GM23338 (cell line): ENCODE measurements at regions not wholly inside any gene's neighbourhood (a gene's known extent, or its start where the extent isn't known, plus 50 kb on each side); places are given as distances from the start of the nearest gene placed in this dataset.

Experiments used
- ATAC-seq: fragments of 200-7000 bp; cut with Tn5 transposase; 3 replicates; pipeline ENCODE4 v1.9.1; 2020
- DNase-seq: peaks from one replicate; pipeline ENCODE4 v3.0.0-alpha.2; 2015; ENCODE audit warnings: low spot score
- H2AFZ ChIP-seq: fragments of 200-600 bp; sonication (generic); 2 replicates; pipeline ENCODE4 v1.8.0; 2016; ENCODE audit warnings: antibody characterized with exemption, mild to moderate bottlenecking, moderate library complexity
- H3F3A ChIP-seq: fragments of 200-600 bp; sonication (generic); replicated peaks from 2 replicates; pipeline ENCODE4 v1.8.0; 2017; ENCODE audit warnings: antibody characterized with exemption, mixed run types, low read depth
- H3K27ac ChIP-seq: fragments of 200-600 bp; sonication (generic); 2 replicates; pipeline ENCODE4 v1.6.1; 2016; ENCODE audit warnings: low read depth
- H3K27me3 ChIP-seq: fragments of 200-600 bp; sonication (generic); 2 replicates; pipeline ENCODE4 v1.8.0; 2016; ENCODE audit warnings: mild to moderate bottlenecking, mixed run types, moderate library complexity; ENCODE audit not compliant: insufficient read depth
- H3K36me3 ChIP-seq: fragments of 200-600 bp; sonication (generic); 2 replicates; pipeline ENCODE4 v1.8.0; 2016; ENCODE audit warnings: mild to moderate bottlenecking; ENCODE audit not compliant: insufficient read depth
- H3K4me1 ChIP-seq: fragments of 200-600 bp; sonication (generic); 2 replicates; pipeline ENCODE4 v1.8.0; 2016; ENCODE audit warnings: mild to moderate bottlenecking, moderate library complexity; ENCODE audit not compliant: insufficient read depth
- H3K4me2 ChIP-seq: fragments of 200-600 bp; sonication (generic); 2 replicates; pipeline ENCODE4 v1.7.1; 2017; ENCODE audit warnings: mixed run types
- H3K4me3 ChIP-seq: fragments of 200-600 bp; sonication (generic); 2 replicates; pipeline ENCODE4 v1.6.1; 2016; ENCODE audit warnings: mixed run types
- H3K79me2 ChIP-seq: fragments of 200-600 bp; sonication (generic); replicated peaks from 2 replicates; pipeline ENCODE4 v1.8.0; 2017; ENCODE audit warnings: mild to moderate bottlenecking; ENCODE audit not compliant: insufficient read depth
- H3K9me2 ChIP-seq: fragments of 200-600 bp; sonication (generic); 2 replicates; pipeline ENCODE4 v1.8.0; 2017; ENCODE audit not compliant: insufficient read depth
- H4K20me1 ChIP-seq: fragments of 200-600 bp; sonication (generic); replicated peaks from 2 replicates; pipeline ENCODE4 v1.8.0; 2017; ENCODE audit warnings: mild to moderate bottlenecking; ENCODE audit not compliant: insufficient read depth
- H3K27ac Mint-ChIP-seq: 2 replicates; pipeline ENCODE4 v1.8.0; 2020; ENCODE audit warnings: inconsistent platforms, mild to moderate bottlenecking, moderate library complexity, mixed read lengths
- H3K27me3 Mint-ChIP-seq: 3 replicates; pipeline ENCODE4 v1.8.0; 2022; ENCODE audit warnings: low read depth, mild to moderate bottlenecking, moderate library complexity, mixed read lengths, inconsistent platforms; ENCODE audit not compliant: insufficient read depth, poor library complexity
- H3K36me3 Mint-ChIP-seq: 3 replicates; pipeline ENCODE4 v1.8.0; 2021; ENCODE audit warnings: low read depth, mild to moderate bottlenecking, inconsistent platforms, moderate library complexity, mixed read lengths
- H3K4me1 Mint-ChIP-seq: 3 replicates; pipeline ENCODE4 v1.8.0; 2020; ENCODE audit warnings: mild to moderate bottlenecking, inconsistent platforms, mixed read lengths
- H3K4me3 Mint-ChIP-seq: 3 replicates; pipeline ENCODE4 v1.8.0; 2021; ENCODE audit warnings: moderate library complexity, mild to moderate bottlenecking, inconsistent platforms, mixed read lengths
- H3K9me3 Mint-ChIP-seq: 3 replicates; pipeline ENCODE4 v1.8.0; 2020; ENCODE audit warnings: moderate library complexity, mild to moderate bottlenecking, inconsistent platforms, mixed read lengths
- CREB1 ChIP-seq: fragments of 250-450 bp; sonication (Bioruptor Pico); IDR thresholded peaks from 2 replicates; pipeline ENCODE4 v1.5.0; 2020; ENCODE audit warnings: low read depth, mild to moderate bottlenecking, moderate library complexity
- CTCF ChIP-seq, 2 experiments: fragments of 200-600 bp in 1 of 2; sonication (generic) in 1 of 2; conservative IDR thresholded peaks; 2 replicates each; pipeline versions ENCODE4 v1.5.1 to v1.6.1; 2016 to 2017; ENCODE audit warnings: antibody characterized with exemption in 2 of 2, low read depth in 2 of 2, mild to moderate bottlenecking in 2 of 2, moderate library complexity in 1 of 2
- ETS1 ChIP-seq: IDR thresholded peaks from 2 replicates; pipeline ENCODE4 v1.6.1; 2016; ENCODE audit warnings: antibody characterized with exemption
- EZH2 ChIP-seq: fragments of 200-600 bp; sonication (generic); IDR thresholded peaks from one replicate; pipeline ENCODE4 v1.8.0; 2017; ENCODE audit warnings: antibody characterized with exemption, mild to moderate bottlenecking, low read depth; ENCODE audit not compliant: unreplicated experiment
- EZH2phosphoT487 ChIP-seq: fragments of 200-600 bp; sonication (generic); IDR thresholded peaks from one replicate; pipeline ENCODE4 v1.8.1; 2018; ENCODE audit warnings: antibody characterized with exemption; ENCODE audit not compliant: unreplicated experiment
- JUNB ChIP-seq: IDR thresholded peaks from one replicate; pipeline ENCODE4 v1.6.1; 2016; ENCODE audit warnings: antibody characterized with exemption; ENCODE audit not compliant: unreplicated experiment
- NANOG ChIP-seq: IDR thresholded peaks from 2 replicates; pipeline ENCODE4 v1.6.1; 2016; ENCODE audit warnings: antibody characterized with exemption, borderline replicate concordance
- POLR2AphosphoS5 ChIP-seq: IDR thresholded peaks from 2 replicates; pipeline ENCODE4 v1.6.1; 2016; ENCODE audit warnings: antibody characterized with exemption, low read depth
- REST ChIP-seq: IDR thresholded peaks from one replicate; pipeline ENCODE4 v1.6.1; 2018; ENCODE audit warnings: antibody characterized with exemption; ENCODE audit not compliant: unreplicated experiment
- STAT1 ChIP-seq: IDR thresholded peaks from one replicate; pipeline ENCODE4 v1.6.1; 2016; ENCODE audit warnings: antibody characterized with exemption; ENCODE audit not compliant: unreplicated experiment
- ZNF114 ChIP-seq: fragments of 250-450 bp; sonication (Bioruptor Pico); IDR thresholded peaks from 2 replicates; pipeline ENCODE4 v1.5.0; 2020; ENCODE audit warnings: mild to moderate bottlenecking, moderate library complexity
- ZNF331 ChIP-seq: fragments of 250-450 bp; sonication (Bioruptor Pico); IDR thresholded peaks from 2 replicates; pipeline ENCODE4 v1.5.0; 2020; ENCODE audit warnings: low read depth, mild to moderate bottlenecking, moderate library complexity
- ZNF462 ChIP-seq: fragments of 250-450 bp; sonication (Bioruptor Pico); IDR thresholded peaks from 2 replicates; pipeline ENCODE4 v1.5.0; 2020; ENCODE audit warnings: mild to moderate bottlenecking, moderate library complexity

- Mint-ChIP-seq H3K27me3 (no peaks in the 10 kb centered on the region), H3K27ac (no peak overlapping the region), H3K36me3 (no peaks in the 10 kb centered on the region), H3K4me3 (no peak overlapping the region), H3K9me3 (no peaks in the 10 kb centered on the region), H3K4me1 (no peaks in the 10 kb centered on the region)
- Histone ChIP-seq H3K4me3 (no peak overlapping the region), H4K20me1 (no peaks in the 10 kb centered on the region), H3K4me2 (no peak overlapping the region), H2AFZ (peak overlapping the region; percentile 66), H3K27me3 (no peaks in the 10 kb centered on the region), H3K9me2 (no peaks in the 10 kb centered on the region), H3K27ac (no peak overlapping the region), H3F3A (no peaks in the 10 kb centered on the region), H3K79me2 (no peaks in the 10 kb centered on the region), H3K4me1 (no peaks in the 10 kb centered on the region), H3K36me3 (no peaks in the 10 kb centered on the region)
- ATAC-seq: peak; percentile 67
- peak; percentile 4 for DNase-seq
- TF ChIP-seq CTCF (conservative IDR thresholded peaks at IDR 0.05; ENCODE audit: low read depth in 2 of 2): no peak
- TF ChIP-seq NANOG: no peak
- no peak for TF ChIP-seq REST
- TF ChIP-seq ZNF331 (CRISPR knock-in tag): no peak
- no peak for TF ChIP-seq JUNB
- no peak for TF ChIP-seq ETS1
- TF ChIP-seq CREB1 (CRISPR knock-in tag): no peak
- no peak for TF ChIP-seq POLR2AphosphoS5
- TF ChIP-seq ZNF114: no peak
- no peak for TF ChIP-seq ZNF462
- no peak for TF ChIP-seq STAT1
- TF ChIP-seq EZH2: no peak
- no peak for TF ChIP-seq EZH2phosphoT487
These were observed 509.7 kb downstream of the TDRD15 start for GRCh38 chr2:21633466-21633865.
